GM12878 (cell line): ENCODE measurements at regions not wholly inside any gene's neighbourhood (a gene's known extent, or its start where the extent isn't known, plus 50 kb on each side); places are given as distances from the start of the nearest gene placed in this dataset.

Experiments used
- ATAC-seq: fragments of 200-7000 bp; cut with Tn5 transposase; 3 replicates; pipeline ENCODE4 v1.9.1; 2020; ENCODE audit warnings: mild to moderate bottlenecking, moderate library complexity
- BruUV-seq: library from RNA; stranded (reverse); fragments of 400-500 nt; replicated peaks from 2 replicates; lab custom pipeline; 2021; lab: Mats Ljungman, UMichigan
- CTCF ChIA-PET: fragments of 300-600 bp; sonication (Branson Sonifier 250); formaldehyde crosslinking; extraction: SDS; loops from one replicate; lab custom pipeline; 2021; ENCODE audit warnings: inconsistent platforms; lab: Yijun Ruan, JAX
- POLR2A ChIA-PET: fragments of 350-600 bp; formaldehyde crosslinking; extraction: SDS; loops from one replicate; lab custom pipeline; 2021; ENCODE audit warnings: inconsistent platforms; lab: Charles Lee
- RAD21 ChIA-PET: fragments of 300-600 bp; sonication (Branson Sonifier 250); formaldehyde crosslinking; loops from one replicate; lab custom pipeline; 2023; ENCODE audit warnings: antibody characterized with exemption; ENCODE audit not compliant: unreplicated experiment; lab: Charles Lee
- SMC1A ChIA-PET: fragments of 300-600 bp; sonication (Branson Sonifier 250); formaldehyde crosslinking; loops from one replicate; lab custom pipeline; 2023; ENCODE audit not compliant: unreplicated experiment, uncharacterized antibody; lab: Charles Lee
- DNase-seq: peaks from one replicate; pipeline ENCODE4 v3.0.0-alpha.2; 2011; ENCODE audit warnings: low read depth, low spot score
- FAIRE-seq: peaks from 3 replicates; lab custom pipeline; 2011; peaks lifted over from hg19 to GRCh38; lab: Jason Lieb, UNC
- H2AFZ ChIP-seq: 2 replicates; pipeline ENCODE4 v1.6.0; 2011; ENCODE audit warnings: low read depth, low read length, control low read depth; ENCODE audit not compliant: control insufficient read depth
- H3K27ac ChIP-seq: 2 replicates; pipeline ENCODE4 v1.5.1; 2011; ENCODE audit warnings: control low read depth; ENCODE audit not compliant: control insufficient read depth, insufficient read depth
- H3K27me3 ChIP-seq, 2 experiments: replicated peaks in 1 of 2; 2 replicates each; pipeline versions ENCODE4 v1.6.0 to v1.6.1; 2011; ENCODE audit warnings: low read length in 1 of 2; ENCODE audit not compliant: control insufficient read depth in 2 of 2, insufficient read depth in 2 of 2
- H3K36me3 ChIP-seq, 2 experiments: 2 replicates each; pipeline ENCODE4 v1.5.1; 2011; ENCODE audit warnings: low read length in 1 of 2; ENCODE audit not compliant: control insufficient read depth in 2 of 2, insufficient read depth in 2 of 2
- H3K4me1 ChIP-seq: 2 replicates; pipeline ENCODE4 v1.6.1; 2011; ENCODE audit warnings: mild to moderate bottlenecking, low read length, moderate library complexity, mixed read lengths; ENCODE audit not compliant: control insufficient read depth, insufficient read depth
- H3K4me2 ChIP-seq: 2 replicates; pipeline ENCODE4 v1.6.0; 2011; ENCODE audit warnings: control low read depth; ENCODE audit not compliant: control insufficient read depth, insufficient read depth
- H3K4me3 ChIP-seq: fragments of 200-600 bp; sonication (generic); 2 replicates; pipeline ENCODE4 v1.5.1; 2016
- H3K79me2 ChIP-seq: 2 replicates; pipeline ENCODE4 v1.6.0; 2011; ENCODE audit warnings: low read length; ENCODE audit not compliant: control insufficient read depth, insufficient read depth
- H3K9ac ChIP-seq: 2 replicates; pipeline ENCODE4 v1.8.0; 2011; ENCODE audit warnings: low read length, control low read depth, mixed read lengths; ENCODE audit not compliant: control insufficient read depth, insufficient read depth
- H3K9me3 ChIP-seq: replicated peaks from 3 replicates; pipeline ENCODE4 v1.5.1; 2011; ENCODE audit warnings: mild to moderate bottlenecking, low read length; ENCODE audit not compliant: control insufficient read depth, insufficient read depth
- H4K20me1 ChIP-seq: 2 replicates; pipeline ENCODE4 v1.6.0; 2011; ENCODE audit not compliant: control insufficient read depth, insufficient read depth
- BCL3 ChIP-seq: IDR thresholded peaks from 2 replicates; pipeline ENCODE4 v1.6.1; 2011; ENCODE audit warnings: borderline replicate concordance, low read depth, mild to moderate bottlenecking, moderate library complexity, low read length; ENCODE audit not compliant: insufficient read depth, poor library complexity, severe bottlenecking
- FOS ChIP-seq: IDR thresholded peaks from 3 replicates; pipeline ENCODE4 v1.6.1; 2011; ENCODE audit warnings: borderline replicate concordance; ENCODE audit not compliant: insufficient read length; ENCODE audit errors: extremely low read depth
- HSF1 ChIP-seq: fragments of 150-350 bp; IDR thresholded peaks from 2 replicates; pipeline ENCODE4 v1.6.1; 2014; ENCODE audit warnings: mild to moderate bottlenecking, low read depth, low read length
- IKZF2 ChIP-seq, 2 experiments: fragments of 450-650 bp; IDR thresholded peaks; 2 replicates each; pipeline ENCODE4 v1.6.1; 2017; ENCODE audit warnings: mild to moderate bottlenecking in 2 of 2, moderate library complexity in 2 of 2
- KAT2A ChIP-seq: conservative IDR thresholded peaks from 2 replicates; pipeline ENCODE4 v1.6.1; 2011; ENCODE audit warnings: low read depth, low read length; ENCODE audit not compliant: control insufficient read depth
- MXI1 ChIP-seq: fragments of 150-350 bp; IDR thresholded peaks from 2 replicates; pipeline ENCODE4 v1.6.1; 2011; ENCODE audit warnings: low read depth, mild to moderate bottlenecking, inconsistent platforms, low read length, improper control_type of control experiment
- PML ChIP-seq: IDR thresholded peaks from 2 replicates; pipeline ENCODE4 v1.6.1; 2012; ENCODE audit warnings: low read length, inconsistent platforms
- RELA ChIP-seq: fragments of 450-650 bp; IDR thresholded peaks from 2 replicates; pipeline ENCODE4 v1.8.0; 2014; ENCODE audit warnings: borderline replicate concordance; ENCODE audit not compliant: partially characterized antibody
- SKIL ChIP-seq: fragments of 450-650 bp; IDR thresholded peaks from 2 replicates; pipeline ENCODE4 v1.6.1; 2017; ENCODE audit warnings: mild to moderate bottlenecking, low read depth, inconsistent platforms; ENCODE audit not compliant: poor library complexity, severe bottlenecking
- SMC3 ChIP-seq: IDR thresholded peaks from 2 replicates; pipeline ENCODE4 v1.6.1; 2011; ENCODE audit warnings: low read length, improper control_type of control experiment, borderline replicate concordance
- SRF ChIP-seq, 2 experiments: IDR thresholded peaks; 2 replicates each; pipeline ENCODE4 v1.6.1; 2011; ENCODE audit warnings: low read depth in 2 of 2, low read length in 2 of 2, mild to moderate bottlenecking in 1 of 2, moderate library complexity in 1 of 2
- TARDBP ChIP-seq: IDR thresholded peaks from 2 replicates; pipeline ENCODE4 v1.6.1; 2016; ENCODE audit warnings: borderline replicate concordance
- TBL1XR1 ChIP-seq: IDR thresholded peaks from 2 replicates; pipeline ENCODE4 v1.6.1; 2012; ENCODE audit warnings: low read depth, low read length, improper control_type of control experiment
- ZNF687 ChIP-seq: fragments of 450-650 bp; IDR thresholded peaks from 2 replicates; pipeline ENCODE4 v1.6.1; 2017; ENCODE audit warnings: mild to moderate bottlenecking, moderate library complexity
- WGBS: methylation state at CpG from one replicate; pipeline ENCODE4 v1.1.6; 2016; ENCODE audit warnings: low lambda C conversion rate; ENCODE audit not compliant: insufficient replicate concordance, insufficient coverage; ENCODE audit errors: missing lambda C conversion rate; 5-methylcytosine and 5-hydroxymethylcytosine counted together
- in situ Hi-C: fragments of 300-500 bp; cut with MboI; formaldehyde crosslinking; loops from 9 replicates; pipeline ENCODE4 v1.14.3; 2018; ENCODE audit warnings: mixed read lengths
- intact Hi-C: fragments of 100-400 bp; cut with micrococcal nuclease; formaldehyde crosslinking; loops from one replicate; pipeline ENCODE4 v1.14.2; 2022; ENCODE audit not compliant: unreplicated experiment

GRCh38 chr13:108470921-108471320 is 158.5 kb upstream of the MYO16 start:
- in situ Hi-C loops (no loop called here), intact Hi-C loops (no loop called here)
- Histone ChIP-seq H3K27me3 (no peaks in the 10 kb centered on the region), H3K36me3 (no peaks in the 10 kb centered on the region), H3K4me1 (no peaks in the 10 kb centered on the region), H3K4me3 (no peak overlapping the region), H3K79me2 (no peaks in the 10 kb centered on the region), H2AFZ (no peak overlapping the region), H3K9ac (no peak overlapping the region), H4K20me1 (no peaks in the 10 kb centered on the region), H3K9me3 (no peaks in the 10 kb centered on the region), H3K4me2 (no peak overlapping the region), H3K27ac (no peak overlapping the region)
- ChIA-PET RAD21 (no interaction called here), SMC1A (no interaction called here), POLR2A (no interaction called here), CTCF (no interaction called here)
- DNase-seq (no peak), FAIRE-seq (no peak), ATAC-seq (no peak)
- 14% methylated on average over 5 of the region's 5 CpGs for WGBS
- no TSS peak for BruUV-seq
- TF ChIP-seq IKZF2 (IDR thresholded peaks at IDR 0.05) = no peak
- TF ChIP-seq TBL1XR1 = no peak
- no peak for TF ChIP-seq SRF (IDR thresholded peaks at IDR 0.05; ENCODE audit: low read depth in 2 of 2, low read length in 2 of 2)
- TF ChIP-seq SKIL = no peak
- no peak for TF ChIP-seq KAT2A
- no peak for TF ChIP-seq PML
- no peak for TF ChIP-seq MXI1
- TF ChIP-seq BCL3 = no peak
- no peak for TF ChIP-seq FOS
- no peak for TF ChIP-seq SMC3
- TF ChIP-seq HSF1 = no peak
- no peak for TF ChIP-seq RELA
- TF ChIP-seq TARDBP = no peak
- no peak for TF ChIP-seq ZNF687
